RWPE2 (cell line): ENCODE measurements at regions not wholly inside any gene's neighbourhood (a gene's known extent, or its start where the extent isn't known, plus 50 kb on each side); places are given as distances from the start of the nearest gene placed in this dataset.

Experiments
- ATAC-seq: fragments of 200-7000 bp; cut with Tn5 transposase; 3 replicates; pipeline ENCODE4 v1.9.1; 2021; ENCODE audit warnings: low read depth
- DNase-seq: peaks from one replicate; pipeline ENCODE4 v3.0.0-alpha.2; 2020; ENCODE audit warnings: low spot score
- H3K27ac ChIP-seq: fragments of 450-650 bp; 2 replicates; pipeline ENCODE4 v1.5.1; 2017; ENCODE audit warnings: mild to moderate bottlenecking; ENCODE audit not compliant: poor library complexity, severe bottlenecking
- H3K27me3 ChIP-seq: fragments of 250-450 bp; sonication (Bioruptor Pico); 2 replicates; pipeline ENCODE4 v1.5.1; 2021; ENCODE audit warnings: mild to moderate bottlenecking, moderate library complexity; ENCODE audit not compliant: insufficient read depth, poor library complexity, severe bottlenecking
- H3K36me3 ChIP-seq: fragments of 250-450 bp; sonication (Bioruptor Pico); 2 replicates; pipeline ENCODE4 v1.5.1; 2020; ENCODE audit warnings: low read depth, mild to moderate bottlenecking, moderate library complexity
- H3K4me1 ChIP-seq: fragments of 250-450 bp; sonication (Bioruptor Pico); 2 replicates; pipeline ENCODE4 v1.5.1; 2021; ENCODE audit warnings: mild to moderate bottlenecking, moderate library complexity; ENCODE audit not compliant: insufficient read depth, poor library complexity, severe bottlenecking
- H3K4me3 ChIP-seq: fragments of 250-450 bp; sonication (Bioruptor Pico); 2 replicates; pipeline ENCODE4 v1.5.1; 2021; ENCODE audit warnings: mild to moderate bottlenecking, moderate library complexity; ENCODE audit not compliant: severe bottlenecking
- H3K9me3 ChIP-seq: fragments of 250-450 bp; sonication (Bioruptor Pico); 2 replicates; pipeline ENCODE4 v1.5.1; 2021; ENCODE audit warnings: mild to moderate bottlenecking, moderate library complexity; ENCODE audit not compliant: severe bottlenecking
- CTCF ChIP-seq: fragments of 450-650 bp; IDR thresholded peaks from one replicate; pipeline ENCODE4 v1.5.1; 2017; ENCODE audit warnings: mild to moderate bottlenecking, moderate library complexity; ENCODE audit not compliant: poor library complexity, severe bottlenecking

GRCh38 chr6:74283532-74283931 is 587.5 kb downstream of the CD109 start:
- no peak for ATAC-seq
- H3K27ac ChIP-seq = no peak overlapping the region
- H3K4me1 ChIP-seq = no peaks in the 10 kb centered on the region

GRCh38 chr6:74282143-74282689 is 586.2 kb downstream of the CD109 start:
- no peaks in the 10 kb centered on the region for H3K9me3 ChIP-seq
- no peaks in the 10 kb centered on the region for H3K27me3 ChIP-seq
- ATAC-seq = no peak
- H3K27ac ChIP-seq = no peak overlapping the region
- no peaks in the 10 kb centered on the region for H3K36me3 ChIP-seq
- no peak overlapping the region for H3K4me3 ChIP-seq
- no peak for TF ChIP-seq CTCF
- H3K4me1 ChIP-seq = no peaks in the 10 kb centered on the region
- no peak for DNase-seq

More at GRCh38 chr6:74283532-74283931, 587.5 kb downstream of the CD109 start:
- Histone ChIP-seq H3K9me3 (no peaks in the 10 kb centered on the region), H3K27me3 (no peaks in the 10 kb centered on the region), H3K36me3 (no peaks in the 10 kb centered on the region), H3K4me3 (no peak overlapping the region)
- TF ChIP-seq CTCF = no peak
- no peak for DNase-seq

- H3K9me3 ChIP-seq = no peaks in the 10 kb centered on the region
- no peaks in the 10 kb centered on the region for H3K36me3 ChIP-seq
- ATAC-seq = no peak
- TF ChIP-seq CTCF = peak; percentile 31
- H3K27me3 ChIP-seq = no peaks in the 10 kb centered on the region
- H3K27ac ChIP-seq = no peak overlapping the region
- H3K4me1 ChIP-seq = no peaks in the 10 kb centered on the region
- DNase-seq = no peak
- H3K4me3 ChIP-seq = no peak overlapping the region
Measured at GRCh38 chr6:74280130-74280692, 584.2 kb downstream of the CD109 start.

GRCh38 chr6:74277777-74278186 is 581.8 kb downstream of the CD109 start:
- no peak for ATAC-seq
- H3K9me3 ChIP-seq = no peaks in the 10 kb centered on the region
- H3K27me3 ChIP-seq = no peaks in the 10 kb centered on the region
- H3K4me1 ChIP-seq = no peaks in the 10 kb centered on the region
- DNase-seq = no peak
- no peak for TF ChIP-seq CTCF
- no peaks in the 10 kb centered on the region for H3K36me3 ChIP-seq
- no peak overlapping the region for H3K4me3 ChIP-seq
- H3K27ac ChIP-seq = no peak overlapping the region

- Histone ChIP-seq H3K4me3 (no peak overlapping the region), H3K27me3 (no peaks in the 10 kb centered on the region), H3K4me1 (no peaks in the 10 kb centered on the region), H3K27ac (no peak overlapping the region), H3K36me3 (no peaks in the 10 kb centered on the region), H3K9me3 (no peaks in the 10 kb centered on the region)
- ATAC-seq (no peak), DNase-seq (no peak)
- no peak for TF ChIP-seq CTCF
Measured at GRCh38 chr6:74273541-74273940, 577.5 kb downstream of the CD109 start.
